GM12891 (cell line): ENCODE measurements at regions not wholly inside any gene's neighbourhood (a gene's known extent, or its start where the extent isn't known, plus 50 kb on each side); places are given as distances from the start of the nearest gene placed in this dataset.

Source experiments
- POLR2A ChIP-seq: IDR thresholded peaks from 2 replicates; pipeline ENCODE4 v1.6.1; 2011; ENCODE audit warnings: low read depth, low read length, control low read depth
- POLR2AphosphoS5 ChIP-seq: IDR thresholded peaks from 2 replicates; pipeline ENCODE4 v1.6.1; 2011; ENCODE audit warnings: low read depth, low read length, control low read depth
- SPI1 ChIP-seq: IDR thresholded peaks from 2 replicates; pipeline ENCODE4 v1.6.1; 2011; ENCODE audit warnings: low read depth, low read length, control low read depth
- TAF1 ChIP-seq: IDR thresholded peaks from 2 replicates; pipeline ENCODE4 v1.6.1; 2011; ENCODE audit warnings: low read depth, low read length, control low read depth

DNA sequence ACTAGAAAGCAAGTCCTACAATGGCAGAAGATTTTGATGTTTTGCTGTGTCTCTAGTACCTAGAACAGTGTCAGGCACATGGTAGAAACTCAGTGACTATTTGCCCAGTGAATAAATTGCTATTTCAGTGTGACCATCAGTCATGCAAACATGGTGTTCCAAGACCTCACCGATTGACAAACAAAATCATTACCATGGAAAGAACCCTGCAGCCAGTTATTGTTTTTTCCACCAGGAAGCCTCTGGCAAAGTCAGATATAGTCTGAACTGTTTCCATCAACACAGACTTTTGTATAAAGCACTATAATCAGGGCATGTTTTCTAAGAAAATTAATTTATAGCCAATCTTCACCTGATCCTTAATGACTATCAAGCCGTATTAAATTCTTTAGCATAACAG is 97.3 kb upstream of the RASSF8 start:
- TF ChIP-seq TAF1, result no peak
- no peak for TF ChIP-seq SPI1
- TF ChIP-seq POLR2A, result no peak
- TF ChIP-seq POLR2AphosphoS5, result no peak
